Loucy (cell line): ENCODE measurements at regions not wholly inside any gene's neighbourhood (a gene's known extent, or its start where the extent isn't known, plus 50 kb on each side); places are given as distances from the start of the nearest gene placed in this dataset.

ENCODE experiments used
- H2AFZ ChIP-seq: fragments of 200-600 bp; sonication (generic); 2 replicates; pipeline ENCODE4 v1.6.0; 2016; ENCODE audit warnings: antibody characterized with exemption, mild to moderate bottlenecking, low read length, moderate library complexity
- H3F3A ChIP-seq: fragments of 200-600 bp; 2 replicates; pipeline ENCODE4 v1.6.0; 2016; ENCODE audit warnings: antibody characterized with exemption, low read depth, mild to moderate bottlenecking
- H3K27me3 ChIP-seq: fragments of 200-600 bp; sonication (generic); 2 replicates; pipeline ENCODE4 v1.6.1; 2014; ENCODE audit warnings: low read length, mild to moderate bottlenecking; ENCODE audit not compliant: insufficient read depth, poor library complexity, severe bottlenecking
- H3K36me3 ChIP-seq: fragments of 200-600 bp; sonication (generic); 2 replicates; pipeline ENCODE4 v1.6.1; 2016; ENCODE audit warnings: low read length; ENCODE audit not compliant: insufficient read depth
- H3K4me1 ChIP-seq: fragments of 200-600 bp; sonication (generic); 2 replicates; pipeline ENCODE4 v1.5.1; 2014; ENCODE audit warnings: low read length, mild to moderate bottlenecking; ENCODE audit not compliant: insufficient read depth, poor library complexity, severe bottlenecking
- H3K4me2 ChIP-seq: fragments of 200-600 bp; sonication (generic); 2 replicates; pipeline ENCODE4 v1.6.0; 2014; ENCODE audit warnings: antibody characterized with exemption, low read length, low read depth, mild to moderate bottlenecking; ENCODE audit not compliant: poor library complexity, severe bottlenecking
- H3K4me3 ChIP-seq: fragments of 200-600 bp; sonication (generic); 2 replicates; pipeline ENCODE4 v1.5.1; 2014; ENCODE audit warnings: low read length, mild to moderate bottlenecking, mixed read lengths; ENCODE audit not compliant: poor library complexity, severe bottlenecking
- H3K79me2 ChIP-seq: fragments of 200-600 bp; sonication (generic); 2 replicates; pipeline ENCODE4 v1.6.1; 2014; ENCODE audit warnings: low read length; ENCODE audit not compliant: insufficient read depth
- H3K9ac ChIP-seq: fragments of 200-600 bp; sonication (generic); 2 replicates; pipeline ENCODE4 v1.6.0; 2014; ENCODE audit warnings: mild to moderate bottlenecking, low read depth, low read length, moderate library complexity; ENCODE audit not compliant: poor library complexity, severe bottlenecking
- H3K9me2 ChIP-seq: fragments of 200-600 bp; sonication (generic); replicated peaks from 2 replicates; pipeline ENCODE4 v1.6.1; 2016; ENCODE audit warnings: low read depth, low read length, mixed read lengths
- H3K9me3 ChIP-seq: fragments of 200-600 bp; sonication (generic); 2 replicates; pipeline ENCODE4 v1.6.1; 2014; ENCODE audit warnings: mild to moderate bottlenecking, antibody characterized with exemption, low read length, low read depth; ENCODE audit not compliant: insufficient read depth
- H4K20me1 ChIP-seq: fragments of 200-600 bp; sonication (generic); 2 replicates; pipeline ENCODE4 v1.6.0; 2014; ENCODE audit warnings: antibody characterized with exemption, low read length, mild to moderate bottlenecking; ENCODE audit not compliant: insufficient read depth, poor library complexity, severe bottlenecking
- CTCF ChIP-seq: fragments of 200-600 bp; sonication (generic); conservative IDR thresholded peaks from 2 replicates; pipeline ENCODE4 v1.5.1; 2014; ENCODE audit warnings: mild to moderate bottlenecking, antibody characterized with exemption, low read length
- EZH2phosphoT487 ChIP-seq: fragments of 200-600 bp; IDR thresholded peaks from 2 replicates; pipeline ENCODE4 v1.6.1; 2018; ENCODE audit warnings: antibody characterized with exemption, mild to moderate bottlenecking, moderate library complexity, borderline replicate concordance

GRCh38 chr6:170092826-170093225 lies 198.1 kb downstream of the DLL1 start:
- Histone ChIP-seq H3K9me2 (no peaks in the 10 kb centered on the region), H3K27me3 (no peaks in the 10 kb centered on the region), H3K79me2 (no peaks in the 10 kb centered on the region), H3K4me1 (peaks cover 45% of the 10 kb centered on the region), H3K4me2 (no peak overlapping the region), H4K20me1 (no peaks in the 10 kb centered on the region), H3K9ac (no peak overlapping the region), H3K4me3 (no peak overlapping the region), H3K9me3 (no peaks in the 10 kb centered on the region), H3F3A (peaks cover 10% of the 10 kb centered on the region; the same call in 1 of the 2 replicates), H3K36me3 (no peaks in the 10 kb centered on the region), H2AFZ (no peak overlapping the region)
- no peak for TF ChIP-seq CTCF
- TF ChIP-seq EZH2phosphoT487 = no peak

- Histone ChIP-seq H4K20me1 (no peaks in the 10 kb centered on the region), H3K4me2 (no peak overlapping the region), H3K27me3 (no peaks in the 10 kb centered on the region), H3K9ac (no peak overlapping the region), H2AFZ (no peak overlapping the region), H3K9me3 (no peaks in the 10 kb centered on the region), H3K79me2 (no peaks in the 10 kb centered on the region), H3K9me2 (no peaks in the 10 kb centered on the region), H3K4me3 (no peak overlapping the region), H3K36me3 (no peaks in the 10 kb centered on the region), H3K4me1 (peaks cover 45% of the 10 kb centered on the region), H3F3A (peaks cover 10% of the 10 kb centered on the region; the same call in 1 of the 2 replicates)
- no peak for TF ChIP-seq CTCF
- no peak for TF ChIP-seq EZH2phosphoT487
Observed at GRCh38 chr6:170091639-170092579, 199.0 kb downstream of the DLL1 start.

GRCh38 chr6:170091000-170091638 lies 199.8 kb downstream of the DLL1 start:
- TF ChIP-seq EZH2phosphoT487 (no peak), CTCF (no peak)
- Histone ChIP-seq H3K4me1 (peaks cover 41% of the 10 kb centered on the region), H2AFZ (no peak overlapping the region), H4K20me1 (no peaks in the 10 kb centered on the region), H3K9me3 (no peaks in the 10 kb centered on the region), H3K79me2 (no peaks in the 10 kb centered on the region), H3F3A (peaks cover 10% of the 10 kb centered on the region; the same call in 1 of the 2 replicates), H3K27me3 (no peaks in the 10 kb centered on the region), H3K36me3 (no peaks in the 10 kb centered on the region), H3K4me2 (no peak overlapping the region), H3K4me3 (no peak overlapping the region), H3K9me2 (no peaks in the 10 kb centered on the region), H3K9ac (peak overlapping the region; percentile 88)
